Esophagus muscularis mucosa (tissue), 3 donors: ENCODE measurements at regions not wholly inside any gene's neighbourhood (a gene's known extent, or its start where the extent isn't known, plus 50 kb on each side); places are given as distances from the start of the nearest gene placed in this dataset.
A peak's percentile ranks its signal among the peaks of the same experiment; 100 is the strongest.

ENCODE experiments used
- POLR2A ChIP-seq: fragments of 450-650 bp; IDR thresholded peaks from one replicate; pipeline ENCODE4 v1.6.1; 2017; ENCODE audit warnings: antibody characterized with exemption, moderate library complexity, mild to moderate bottlenecking, low read depth
- POLR2AphosphoS5 ChIP-seq, 2 donors: sonication (generic); formaldehyde crosslinking; IDR thresholded peaks; one replicate each; pipeline ENCODE4 v1.6.1; 2017; ENCODE audit warnings: antibody characterized with exemption in 2 of 2
- TF ChIP-seq, protein P1 (sequence below), 3 experiments: fragments of 200-600 bp in 2 of 3; fragments of 450-650 bp in 1 of 3; sonication (generic) in 2 of 3; IDR thresholded peaks; one replicate each; pipeline ENCODE4 v1.5.1; 2017 to 2019; ENCODE audit warnings: antibody characterized with exemption in 3 of 3, mild to moderate bottlenecking in 2 of 3, moderate library complexity in 1 of 3

DNA sequence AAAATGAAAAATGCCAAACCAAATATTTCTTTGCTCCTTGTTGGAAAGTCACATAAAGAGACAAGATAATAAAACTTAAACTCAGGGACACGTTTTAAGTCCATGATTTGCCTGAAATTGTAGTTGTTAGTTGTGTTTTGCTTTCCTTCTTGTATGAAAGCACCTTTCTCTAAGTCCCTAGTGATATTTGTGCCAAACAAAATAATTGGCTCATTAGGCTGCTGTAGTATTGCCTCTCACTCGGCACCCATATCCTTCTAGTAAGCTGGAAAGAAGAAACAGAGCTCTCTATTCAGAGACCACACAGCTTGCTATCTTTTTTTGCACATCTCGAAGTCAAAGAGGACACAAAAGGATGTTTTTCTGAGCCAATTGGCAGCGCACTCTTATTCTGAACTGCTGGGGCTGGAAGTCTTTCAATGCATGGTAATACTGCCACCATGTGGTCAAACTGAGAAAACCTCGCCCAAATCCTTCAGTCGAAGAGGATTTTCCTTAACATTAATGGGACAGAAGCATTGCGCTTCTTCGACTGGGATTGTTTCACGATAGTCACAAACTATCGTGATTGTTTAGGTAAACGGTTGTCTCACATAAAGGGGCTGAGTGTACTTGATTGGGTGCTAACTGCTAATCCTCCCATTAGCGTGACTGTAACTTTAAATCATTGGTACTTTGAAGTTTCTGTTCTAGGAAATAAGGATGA lies 571.9 kb upstream of the LCORL start:
- TF ChIP-seq POLR2A (no peak), POLR2AphosphoS5 (IDR thresholded peaks at IDR 0.05) (no peak)
- TF ChIP-seq, protein P1, sequence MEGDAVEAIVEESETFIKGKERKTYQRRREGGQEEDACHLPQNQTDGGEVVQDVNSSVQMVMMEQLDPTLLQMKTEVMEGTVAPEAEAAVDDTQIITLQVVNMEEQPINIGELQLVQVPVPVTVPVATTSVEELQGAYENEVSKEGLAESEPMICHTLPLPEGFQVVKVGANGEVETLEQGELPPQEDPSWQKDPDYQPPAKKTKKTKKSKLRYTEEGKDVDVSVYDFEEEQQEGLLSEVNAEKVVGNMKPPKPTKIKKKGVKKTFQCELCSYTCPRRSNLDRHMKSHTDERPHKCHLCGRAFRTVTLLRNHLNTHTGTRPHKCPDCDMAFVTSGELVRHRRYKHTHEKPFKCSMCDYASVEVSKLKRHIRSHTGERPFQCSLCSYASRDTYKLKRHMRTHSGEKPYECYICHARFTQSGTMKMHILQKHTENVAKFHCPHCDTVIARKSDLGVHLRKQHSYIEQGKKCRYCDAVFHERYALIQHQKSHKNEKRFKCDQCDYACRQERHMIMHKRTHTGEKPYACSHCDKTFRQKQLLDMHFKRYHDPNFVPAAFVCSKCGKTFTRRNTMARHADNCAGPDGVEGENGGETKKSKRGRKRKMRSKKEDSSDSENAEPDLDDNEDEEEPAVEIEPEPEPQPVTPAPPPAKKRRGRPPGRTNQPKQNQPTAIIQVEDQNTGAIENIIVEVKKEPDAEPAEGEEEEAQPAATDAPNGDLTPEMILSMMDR (IDR thresholded peaks at IDR 0.05): peak; percentile 61 to 84 (median 76)
